ENCODE measurements at regions not wholly inside any gene's neighbourhood (a gene's known extent, or its start where the extent isn't known, plus 50 kb on each side); places are given as distances from the start of the nearest gene placed in this dataset.

- TF ChIP-seq CTCF (IDR thresholded peaks at IDR 0.05; ENCODE audit: extremely low read depth, low read depth, low read length), result no peak
- H3K36me3 ChIP-seq (ENCODE audit: insufficient read depth, low read length), result no peaks in the 10 kb centered on the region
- H3K27me3 ChIP-seq (ENCODE audit: insufficient read depth, low read length), result peaks cover 4% of the 10 kb centered on the region
- no peaks in the 10 kb centered on the region for H4K20me1 ChIP-seq (ENCODE audit: insufficient read depth, low read length)
- H3K4me1 ChIP-seq (ENCODE audit: insufficient read depth, low read length), result no peaks in the 10 kb centered on the region
- no peaks in the 10 kb centered on the region for H3K9me3 ChIP-seq (ENCODE audit: low read depth, low read length)
- H3K4me2 ChIP-seq (ENCODE audit: insufficient read depth, low read length), result no peak overlapping the region
- no peak for DNase-seq (ENCODE audit: insufficient read length, low spot score, missing footprints)
- no peak overlapping the region for H2AFZ ChIP-seq (ENCODE audit: low read length)
- H3K27ac ChIP-seq (ENCODE audit: low read depth, low read length), result no peak overlapping the region
- H3K79me2 ChIP-seq (ENCODE audit: insufficient read depth, low read length), result no peaks in the 10 kb centered on the region
- no peak overlapping the region for H3K4me3 ChIP-seq (ENCODE audit: insufficient read depth, low read length)
Measured at GRCh38 chr14:101187816-101188570, 284.5 kb upstream of the RTL1 start.

DNA sequence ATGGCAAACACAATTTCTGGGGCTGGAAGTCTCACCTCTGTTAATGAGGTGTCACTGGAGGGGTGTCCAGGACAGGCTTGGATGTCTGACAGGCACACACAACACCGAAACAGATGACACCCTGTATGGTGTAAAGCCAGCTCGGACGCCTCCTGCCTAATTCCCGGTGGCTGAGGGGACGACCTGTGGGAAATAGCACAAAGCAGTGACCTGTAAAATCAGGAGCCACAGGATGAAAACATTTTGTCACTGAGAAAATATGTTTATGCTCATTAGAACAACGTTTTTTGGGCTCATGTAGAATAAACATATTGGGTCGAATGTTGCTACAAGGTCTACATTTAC, 285.0 kb upstream of the RTL1 start:
- H3K4me3 ChIP-seq (ENCODE audit: insufficient read depth, low read length), result no peak overlapping the region
- no peak overlapping the region for H3K4me2 ChIP-seq (ENCODE audit: insufficient read depth, low read length)
- no peaks in the 10 kb centered on the region for H3K4me1 ChIP-seq (ENCODE audit: insufficient read depth, low read length)
- H3K79me2 ChIP-seq (ENCODE audit: insufficient read depth, low read length), result no peaks in the 10 kb centered on the region
- no peaks in the 10 kb centered on the region for H3K9me3 ChIP-seq (ENCODE audit: low read depth, low read length)
- peaks cover 4% of the 10 kb centered on the region for H3K27me3 ChIP-seq (ENCODE audit: insufficient read depth, low read length)
- no peak for TF ChIP-seq CTCF (IDR thresholded peaks at IDR 0.05; ENCODE audit: extremely low read depth, low read depth, low read length)
- no peak for DNase-seq (ENCODE audit: insufficient read length, low spot score, missing footprints)
- no peaks in the 10 kb centered on the region for H4K20me1 ChIP-seq (ENCODE audit: insufficient read depth, low read length)
- H3K27ac ChIP-seq (ENCODE audit: low read depth, low read length), result no peak overlapping the region
- H3K36me3 ChIP-seq (ENCODE audit: insufficient read depth, low read length), result no peaks in the 10 kb centered on the region
- no peak overlapping the region for H2AFZ ChIP-seq (ENCODE audit: low read length)

DNA sequence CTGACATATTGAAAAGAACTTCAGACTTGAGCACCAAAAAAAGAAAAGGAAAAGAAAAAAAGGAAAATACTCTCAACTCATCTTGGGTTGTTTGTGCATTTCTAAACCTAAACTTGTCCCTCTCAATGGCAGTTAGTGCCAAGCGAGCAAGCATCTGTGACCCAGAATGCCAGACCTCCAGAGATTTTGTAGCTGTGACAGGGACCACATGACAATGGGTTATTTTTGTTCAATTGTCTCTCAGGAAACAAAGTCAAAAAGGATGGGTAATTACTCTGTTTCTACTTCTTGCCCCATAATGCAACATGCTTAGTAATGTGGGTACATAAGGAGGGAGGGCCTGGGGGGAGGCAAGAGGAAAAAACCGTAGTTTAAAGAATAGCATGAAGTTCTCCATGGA, 285.7 kb upstream of the RTL1 start:
- TF ChIP-seq CTCF (IDR thresholded peaks at IDR 0.05; ENCODE audit: extremely low read depth, low read depth, low read length), result no peak
- DNase-seq (ENCODE audit: insufficient read length, low spot score, missing footprints), result no peak
- Histone ChIP-seq H3K27ac (ENCODE audit: low read depth, low read length) (no peak overlapping the region), H3K79me2 (ENCODE audit: insufficient read depth, low read length) (no peaks in the 10 kb centered on the region), H2AFZ (ENCODE audit: low read length) (no peak overlapping the region), H3K4me1 (ENCODE audit: insufficient read depth, low read length) (no peaks in the 10 kb centered on the region), H3K4me3 (ENCODE audit: insufficient read depth, low read length) (no peak overlapping the region), H3K27me3 (ENCODE audit: insufficient read depth, low read length) (peaks cover 4% of the 10 kb centered on the region), H3K36me3 (ENCODE audit: insufficient read depth, low read length) (no peaks in the 10 kb centered on the region), H3K9me3 (ENCODE audit: low read depth, low read length) (no peaks in the 10 kb centered on the region), H4K20me1 (ENCODE audit: insufficient read depth, low read length) (no peaks in the 10 kb centered on the region), H3K4me2 (ENCODE audit: insufficient read depth, low read length) (no peak overlapping the region)

DNA sequence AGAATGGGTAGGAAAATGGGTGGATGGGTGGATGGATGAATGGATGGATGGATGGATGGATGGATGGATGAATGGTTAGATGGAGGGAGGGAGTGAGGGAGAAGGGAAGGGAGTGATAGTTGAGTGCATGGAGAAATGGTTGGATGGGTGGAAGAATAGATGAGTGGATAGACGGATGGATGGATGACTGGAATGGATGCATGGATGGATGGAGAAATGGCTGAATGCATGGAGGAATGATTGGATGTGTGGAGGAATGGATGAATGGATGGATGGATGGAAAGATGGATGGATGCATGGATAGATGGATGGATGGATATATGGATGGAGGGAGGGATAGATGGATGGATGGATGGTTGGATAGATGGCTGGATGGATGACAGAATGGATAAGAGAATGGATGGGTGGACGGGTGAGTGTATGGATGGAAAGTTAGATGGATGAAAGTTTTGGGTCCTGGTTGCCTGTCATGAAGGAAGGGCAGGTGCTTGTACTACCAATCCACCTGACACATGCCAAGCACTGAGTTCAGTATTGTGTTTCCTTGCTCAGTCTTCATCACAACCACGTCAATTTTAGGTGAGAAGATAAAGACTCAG, 286.5 kb upstream of the RTL1 start:
- Histone ChIP-seq H3K9me3 (ENCODE audit: low read depth, low read length) (no peaks in the 10 kb centered on the region), H3K36me3 (ENCODE audit: insufficient read depth, low read length) (no peaks in the 10 kb centered on the region), H4K20me1 (ENCODE audit: insufficient read depth, low read length) (no peaks in the 10 kb centered on the region), H3K4me3 (ENCODE audit: insufficient read depth, low read length) (no peak overlapping the region), H3K4me1 (ENCODE audit: insufficient read depth, low read length) (no peaks in the 10 kb centered on the region), H2AFZ (ENCODE audit: low read length) (no peak overlapping the region), H3K27ac (ENCODE audit: low read depth, low read length) (no peak overlapping the region), H3K79me2 (ENCODE audit: insufficient read depth, low read length) (no peaks in the 10 kb centered on the region), H3K27me3 (ENCODE audit: insufficient read depth, low read length) (peaks cover 4% of the 10 kb centered on the region), H3K4me2 (ENCODE audit: insufficient read depth, low read length) (no peak overlapping the region)
- no peak for DNase-seq (ENCODE audit: insufficient read length, low spot score, missing footprints)
- TF ChIP-seq CTCF (IDR thresholded peaks at IDR 0.05; ENCODE audit: extremely low read depth, low read depth, low read length), result no peak
